Parathyroid adenoma (tissue), 2 donors: ENCODE measurements at regions not wholly inside any gene's neighbourhood (a gene's known extent, or its start where the extent isn't known, plus 50 kb on each side); places are given as distances from the start of the nearest gene placed in this dataset.

ENCODE experiments used
- H2AFZ ChIP-seq: fragments of 300-600 bp; sonication (generic); one replicate; pipeline ENCODE4 v1.7.0; 2017; ENCODE audit warnings: antibody characterized with exemption, mild to moderate bottlenecking
- H3K27ac ChIP-seq: fragments of 300-600 bp; sonication (generic); one replicate; pipeline ENCODE4 v1.7.0; 2017
- H3K27me3 ChIP-seq: fragments of 300-600 bp; sonication (generic); one replicate; pipeline ENCODE4 v1.7.0; 2017; ENCODE audit warnings: low read length; ENCODE audit not compliant: control insufficient read depth, insufficient read depth
- H3K36me3 ChIP-seq: fragments of 300-600 bp; sonication (generic); one replicate; pipeline ENCODE4 v1.7.0; 2017; ENCODE audit warnings: low read length; ENCODE audit not compliant: control insufficient read depth, insufficient read depth
- H3K4me1 ChIP-seq: fragments of 300-600 bp; sonication (generic); one replicate; pipeline ENCODE4 v1.7.0; 2017; ENCODE audit warnings: control low read depth
- H3K4me2 ChIP-seq: fragments of 300-600 bp; sonication (generic); one replicate; pipeline ENCODE4 v1.7.0; 2017; ENCODE audit warnings: low read length
- H3K4me3 ChIP-seq: fragments of 300-600 bp; sonication (generic); one replicate; pipeline ENCODE4 v1.7.0; 2017; ENCODE audit warnings: low read depth, low read length
- H3K79me2 ChIP-seq: fragments of 300-600 bp; sonication (generic); one replicate; pipeline ENCODE4 v1.7.0; 2017; ENCODE audit warnings: control low read depth
- H3K9ac ChIP-seq: fragments of 300-600 bp; sonication (generic); one replicate; pipeline ENCODE4 v1.7.0; 2017; ENCODE audit warnings: mild to moderate bottlenecking
- H3K9me3 ChIP-seq: fragments of 300-600 bp; sonication (generic); one replicate; pipeline ENCODE4 v1.7.0; 2017; ENCODE audit warnings: low read length; ENCODE audit not compliant: control insufficient read depth
- CTCF ChIP-seq: fragments of 300-600 bp; sonication (generic); IDR thresholded peaks from one replicate; pipeline ENCODE4 v1.7.0; 2017; ENCODE audit warnings: antibody characterized with exemption, mild to moderate bottlenecking
- donor health status: primary hyperparathyroidism.

- Histone ChIP-seq H3K27ac (no peak overlapping the region), H3K4me1 (no peaks in the 10 kb centered on the region), H3K4me3 (no peak overlapping the region), H3K36me3 (no peaks in the 10 kb centered on the region), H3K79me2 (peaks cover 34% of the 10 kb centered on the region), H3K9ac (no peak overlapping the region), H3K4me2 (no peak overlapping the region), H3K9me3 (no peaks in the 10 kb centered on the region), H3K27me3 (no peaks in the 10 kb centered on the region), H2AFZ (no peak overlapping the region)
- TF ChIP-seq CTCF: no peak
Observed at GRCh38 chr6:143621876-143622605, 55.7 kb upstream of the PHACTR2 start.

- Histone ChIP-seq H3K27me3 (no peaks in the 10 kb centered on the region), H3K4me3 (no peak overlapping the region), H3K4me1 (no peaks in the 10 kb centered on the region), H3K4me2 (no peak overlapping the region), H3K79me2 (peaks cover 38% of the 10 kb centered on the region), H2AFZ (no peak overlapping the region), H3K9ac (no peak overlapping the region), H3K36me3 (no peaks in the 10 kb centered on the region), H3K27ac (no peak overlapping the region), H3K9me3 (no peaks in the 10 kb centered on the region)
- no peak for TF ChIP-seq CTCF
Observed at GRCh38 chr6:143621159-143621873, 56.4 kb upstream of the PHACTR2 start.

GRCh38 chr6:143620447-143620846 lies 57.3 kb upstream of the PHACTR2 start:
- no peaks in the 10 kb centered on the region for H3K4me1 ChIP-seq
- no peak overlapping the region for H2AFZ ChIP-seq
- H3K4me2 ChIP-seq: no peak overlapping the region
- no peak for TF ChIP-seq CTCF
- H3K27me3 ChIP-seq: no peaks in the 10 kb centered on the region
- no peak overlapping the region for H3K4me3 ChIP-seq
- no peak overlapping the region for H3K9ac ChIP-seq
- H3K36me3 ChIP-seq: no peaks in the 10 kb centered on the region
- peaks cover 36% of the 10 kb centered on the region for H3K79me2 ChIP-seq
- no peaks in the 10 kb centered on the region for H3K9me3 ChIP-seq
- no peak overlapping the region for H3K27ac ChIP-seq

- no peaks in the 10 kb centered on the region for H3K27me3 ChIP-seq
- no peaks in the 10 kb centered on the region for H3K4me1 ChIP-seq
- H3K9me3 ChIP-seq: no peaks in the 10 kb centered on the region
- TF ChIP-seq CTCF: no peak
- no peak overlapping the region for H3K27ac ChIP-seq
- H3K9ac ChIP-seq: no peak overlapping the region
- no peak overlapping the region for H3K4me3 ChIP-seq
- no peak overlapping the region for H3K4me2 ChIP-seq
- peaks cover 38% of the 10 kb centered on the region for H3K79me2 ChIP-seq
- H2AFZ ChIP-seq: no peak overlapping the region
- H3K36me3 ChIP-seq: no peaks in the 10 kb centered on the region
Observed at GRCh38 chr6:143619824-143620401, 57.9 kb upstream of the PHACTR2 start.
